ENCODE measurements at regions not wholly inside any gene's neighbourhood (a gene's known extent, or its start where the extent isn't known, plus 50 kb on each side); places are given as distances from the start of the nearest gene placed in this dataset.

- H3K27me3 ChIP-seq: no peaks in the 10 kb centered on the region
- no peaks in the 10 kb centered on the region for H3K9me3 ChIP-seq
- H3K27ac ChIP-seq: no peak overlapping the region
- no peaks in the 10 kb centered on the region for H3K4me1 ChIP-seq
- no peak overlapping the region for H3K4me3 ChIP-seq
- no peak for TF ChIP-seq POLR2A (IDR thresholded peaks at IDR 0.05)
- no peak for TF ChIP-seq CTCF (IDR thresholded peaks at IDR 0.05)
- DNase-seq: no peak
- H3K36me3 ChIP-seq: no peaks in the 10 kb centered on the region
Observed at GRCh38 chr7:135846339-135846738, 97.7 kb upstream of the FAM180A start.

DNA sequence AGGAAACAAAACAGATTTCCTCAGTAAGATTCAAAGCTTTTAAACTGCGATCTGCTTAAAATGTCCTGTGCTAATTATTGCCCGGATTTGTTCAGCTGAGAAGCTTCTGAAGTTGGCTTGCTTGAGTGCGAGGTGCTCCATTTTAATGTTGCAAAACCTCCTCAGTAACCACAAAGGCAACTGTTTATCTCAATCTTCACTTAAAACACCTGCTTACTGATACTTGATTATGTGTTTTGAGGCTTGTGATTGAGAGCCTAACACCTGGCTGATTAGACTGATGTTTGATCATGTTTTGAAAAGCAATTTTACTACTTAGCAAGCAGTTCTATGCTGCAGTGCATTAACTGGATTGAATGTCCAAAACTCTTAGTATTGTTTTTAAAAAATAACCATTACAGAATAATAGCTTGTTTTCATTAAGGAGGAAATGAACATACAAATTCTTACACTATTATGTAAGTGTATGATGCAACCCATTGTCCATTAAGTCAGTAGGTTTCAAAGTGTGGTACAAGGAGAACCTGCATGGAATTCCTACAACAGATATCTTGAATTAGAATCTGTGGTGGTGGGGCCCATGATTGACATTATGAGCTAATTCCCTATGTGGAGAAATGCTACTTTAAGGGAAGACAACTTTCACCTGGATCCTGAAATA lies 96.9 kb upstream of the FAM180A start:
- Histone ChIP-seq H3K27me3 (no peaks in the 10 kb centered on the region), H3K9me3 (no peaks in the 10 kb centered on the region), H3K27ac (no peak overlapping the region), H3K4me3 (no peak overlapping the region), H3K4me1 (no peaks in the 10 kb centered on the region), H3K36me3 (no peaks in the 10 kb centered on the region)
- DNase-seq: no peak
- no peak for TF ChIP-seq CTCF (IDR thresholded peaks at IDR 0.05)
- TF ChIP-seq POLR2A (IDR thresholded peaks at IDR 0.05): no peak

- Histone ChIP-seq H3K9me3 (no peaks in the 10 kb centered on the region), H3K27me3 (no peaks in the 10 kb centered on the region), H3K27ac (no peak overlapping the region), H3K4me3 (no peak overlapping the region), H3K4me1 (no peaks in the 10 kb centered on the region), H3K36me3 (no peaks in the 10 kb centered on the region)
- TF ChIP-seq CTCF (IDR thresholded peaks at IDR 0.05) (no peak), POLR2A (IDR thresholded peaks at IDR 0.05) (no peak)
- DNase-seq: no peak
Observed at GRCh38 chr7:135844903-135845302, 96.3 kb upstream of the FAM180A start.

- DNase-seq: no peak
- Histone ChIP-seq H3K27me3 (no peaks in the 10 kb centered on the region), H3K36me3 (no peaks in the 10 kb centered on the region), H3K4me1 (no peaks in the 10 kb centered on the region), H3K9me3 (no peaks in the 10 kb centered on the region), H3K4me3 (no peak overlapping the region), H3K27ac (no peak overlapping the region)
- TF ChIP-seq CTCF (IDR thresholded peaks at IDR 0.05) (no peak), POLR2A (IDR thresholded peaks at IDR 0.05) (no peak)
Observed at GRCh38 chr7:135843214-135843613, 94.6 kb upstream of the FAM180A start.

DNA sequence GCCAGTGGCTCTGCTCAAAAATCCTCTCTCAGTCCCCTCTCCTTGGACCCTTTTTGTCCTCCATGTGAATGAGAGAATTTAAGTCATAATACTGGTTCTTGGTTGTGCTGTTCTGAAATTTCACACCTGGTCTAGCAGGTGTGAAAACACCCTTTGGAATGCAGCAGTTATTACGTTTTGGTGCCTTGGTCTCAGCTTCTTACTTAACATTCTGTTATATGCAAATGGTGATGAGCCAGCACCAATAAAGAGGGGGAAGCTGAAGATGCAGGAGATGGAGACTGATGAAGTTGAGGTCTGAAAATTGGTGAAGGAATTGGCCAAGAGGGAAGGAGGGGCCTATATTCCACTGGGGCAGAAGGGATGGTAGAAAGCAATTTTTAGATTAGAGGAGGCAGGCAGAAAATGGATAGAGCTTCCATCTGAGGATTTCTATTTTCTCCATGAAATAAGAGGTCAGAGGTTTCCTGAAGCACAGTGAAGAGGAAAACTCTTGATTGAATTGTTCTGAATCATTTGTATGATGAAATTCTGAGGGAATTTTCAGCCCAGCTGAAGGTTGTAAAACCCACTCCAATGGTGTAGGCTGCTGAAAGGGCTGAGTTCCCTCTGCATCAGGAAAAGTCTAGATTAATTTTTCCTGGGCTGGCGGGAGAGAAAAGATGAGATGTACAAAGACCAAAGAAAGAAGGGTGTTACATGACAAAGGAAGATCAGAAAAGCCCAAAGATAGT lies 94.0 kb upstream of the FAM180A start:
- H3K4me1 ChIP-seq: no peaks in the 10 kb centered on the region
- TF ChIP-seq POLR2A (IDR thresholded peaks at IDR 0.05) (no peak), CTCF (IDR thresholded peaks at IDR 0.05) (no peak)
- no peak overlapping the region for H3K4me3 ChIP-seq
- no peak overlapping the region for H3K27ac ChIP-seq
- H3K9me3 ChIP-seq: no peaks in the 10 kb centered on the region
- no peaks in the 10 kb centered on the region for H3K27me3 ChIP-seq
- no peaks in the 10 kb centered on the region for H3K36me3 ChIP-seq
- DNase-seq: no peak

Data from Peyer's patch (tissue), 4 donors.